ENCODE measurements at regions not wholly inside any gene's neighbourhood (a gene's known extent, or its start where the extent isn't known, plus 50 kb on each side); places are given as distances from the start of the nearest gene placed in this dataset.
"Not testable (repeated sequence)": the region's sequence is repeated elsewhere in the genome, so short reads cannot be mapped to it uniquely, and the experiment has no call there.

DNA sequence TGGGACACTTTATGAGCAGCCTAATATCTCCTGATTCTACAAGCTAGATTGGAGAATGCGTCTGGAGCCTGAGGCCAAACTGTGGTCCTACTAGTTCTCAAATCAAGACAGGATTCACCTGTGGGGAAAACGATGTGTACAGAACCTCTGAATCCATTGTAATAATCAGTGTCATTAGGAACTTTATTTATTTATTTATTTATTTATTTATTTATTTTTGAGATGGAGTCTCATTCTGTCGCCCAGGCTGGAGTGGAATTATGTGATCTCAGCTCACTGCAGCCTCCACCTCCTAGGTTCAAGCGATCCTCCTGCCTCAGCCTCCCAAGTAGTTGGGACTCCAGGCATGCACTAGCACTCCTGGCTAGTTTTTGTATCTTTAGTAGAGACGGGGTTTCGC lies 52.6 kb upstream of the KIF26B start:
- DNase-seq (ENCODE audit: low read depth in 2 of 2) = not testable (repeated sequence)

DNA sequence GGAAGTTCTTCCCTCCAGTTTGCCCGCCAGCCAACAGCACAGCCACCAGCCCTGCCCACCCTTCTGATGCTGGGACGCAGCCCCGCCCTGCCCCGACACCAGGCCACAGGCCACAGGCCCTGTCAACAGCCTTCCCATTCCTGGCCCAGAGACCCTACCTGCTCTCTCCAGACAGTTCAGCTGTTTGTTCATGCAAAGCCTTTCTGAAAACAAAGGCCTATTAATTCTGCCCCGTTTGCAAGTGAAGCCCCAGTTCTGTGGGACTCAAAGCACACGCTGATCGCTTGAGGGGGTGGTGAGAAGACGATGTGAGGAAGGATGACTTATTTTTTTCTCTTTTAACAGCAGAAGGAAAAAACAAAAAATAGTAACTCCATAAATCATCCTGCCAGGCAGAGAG lies 55.4 kb upstream of the KIF26B start:
- DNase-seq (ENCODE audit: low read depth in 2 of 2) = no peak

DNA sequence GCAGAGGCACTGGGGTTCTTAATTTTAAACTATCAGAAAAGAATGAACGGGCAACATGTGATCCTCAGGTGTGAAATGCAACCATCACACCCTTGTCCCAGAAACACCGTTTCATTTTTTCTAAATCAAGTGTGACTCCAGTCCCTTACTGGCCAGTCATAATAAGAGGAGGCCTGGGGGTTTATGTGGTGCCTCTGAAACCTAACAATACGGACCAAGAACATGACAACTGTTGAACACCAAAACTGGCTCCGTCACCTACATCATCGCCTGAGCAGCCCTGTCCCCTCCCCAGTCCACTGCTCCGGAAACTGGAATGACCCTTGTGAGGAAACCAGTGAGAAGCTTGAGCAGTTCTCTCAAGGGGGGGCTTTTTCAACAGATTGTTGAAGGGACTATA lies 55.9 kb upstream of the KIF26B start:
- DNase-seq (ENCODE audit: low read depth in 2 of 2) = no peak

DNA sequence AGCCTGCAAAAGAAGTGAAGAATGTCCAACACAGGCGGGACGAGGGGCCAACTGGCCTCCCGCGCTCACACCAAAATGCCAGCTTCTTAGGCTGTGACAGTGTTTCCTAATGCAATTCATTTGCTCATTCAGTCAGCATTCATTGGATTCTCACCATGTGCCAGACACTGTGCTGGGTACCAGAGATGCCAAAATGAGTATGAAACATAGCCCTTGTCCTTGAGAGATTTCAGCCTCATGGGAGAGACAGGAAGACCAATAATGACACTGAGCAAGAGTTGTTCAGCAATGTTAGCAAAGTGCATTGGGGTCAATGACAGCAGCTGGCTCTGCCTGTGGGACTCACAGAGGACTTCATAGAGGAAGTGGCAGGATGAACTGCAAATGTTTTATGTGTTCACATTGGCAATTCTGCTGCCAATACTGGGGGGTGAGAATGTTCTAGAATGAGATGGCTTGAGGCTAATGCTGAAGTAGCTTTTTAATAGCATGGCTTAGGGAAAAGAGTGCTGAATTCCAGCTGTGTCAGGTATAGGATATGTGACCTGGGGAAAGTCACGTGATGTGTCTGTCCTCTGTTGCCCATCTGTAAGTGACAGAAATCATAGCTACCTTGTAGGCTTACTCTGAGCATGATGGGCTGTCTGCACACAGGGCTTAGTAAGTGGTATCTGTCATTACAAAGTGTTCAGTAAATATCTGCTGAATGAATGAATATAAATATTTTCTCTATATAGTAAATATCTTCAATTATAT lies 58.3 kb upstream of the KIF26B start:
- DNase-seq (ENCODE audit: low read depth in 2 of 2) = peak in 1 of 2 donors; percentile 47

DNA sequence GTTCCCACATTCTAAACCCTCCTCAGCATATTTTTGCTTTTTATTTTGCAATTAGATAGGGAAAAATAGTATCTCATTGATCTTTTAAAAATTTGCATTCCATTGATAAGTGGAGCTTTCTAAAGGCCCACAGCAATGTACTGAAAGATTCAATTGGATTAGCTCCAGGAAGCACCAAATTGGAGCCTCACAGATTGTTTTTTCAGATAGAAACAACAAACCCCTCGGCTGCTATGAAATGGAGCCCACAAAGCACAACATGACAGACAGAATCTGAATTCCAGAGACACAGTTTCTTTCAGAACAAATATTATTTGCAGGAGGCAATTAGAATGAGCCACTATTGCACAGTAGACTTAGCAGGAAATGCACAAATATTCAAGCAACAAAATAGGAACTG lies 58.9 kb upstream of the KIF26B start:
- DNase-seq (ENCODE audit: low read depth in 2 of 2) = no peak

DNA sequence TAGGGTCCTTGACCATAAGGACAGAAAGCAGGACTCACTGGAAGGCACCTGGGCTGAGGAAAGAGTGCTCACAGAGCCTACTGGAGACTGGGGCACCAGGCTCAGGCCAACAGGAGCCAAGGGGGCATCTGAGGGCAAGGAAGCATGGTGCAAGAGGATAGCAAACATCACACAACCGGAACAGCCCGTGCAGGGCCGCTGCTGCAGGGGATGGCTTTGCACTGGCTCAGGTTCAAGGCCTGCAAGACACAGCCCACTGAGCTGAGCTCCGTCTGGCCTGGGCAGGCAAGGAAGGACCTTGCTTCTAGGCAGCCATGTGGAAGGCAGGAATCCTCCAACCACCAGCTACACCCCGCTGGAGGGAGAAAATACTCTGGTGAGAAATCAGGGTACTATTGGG lies 59.8 kb upstream of the KIF26B start:
- no peak for DNase-seq (ENCODE audit: low read depth in 2 of 2)

DNA sequence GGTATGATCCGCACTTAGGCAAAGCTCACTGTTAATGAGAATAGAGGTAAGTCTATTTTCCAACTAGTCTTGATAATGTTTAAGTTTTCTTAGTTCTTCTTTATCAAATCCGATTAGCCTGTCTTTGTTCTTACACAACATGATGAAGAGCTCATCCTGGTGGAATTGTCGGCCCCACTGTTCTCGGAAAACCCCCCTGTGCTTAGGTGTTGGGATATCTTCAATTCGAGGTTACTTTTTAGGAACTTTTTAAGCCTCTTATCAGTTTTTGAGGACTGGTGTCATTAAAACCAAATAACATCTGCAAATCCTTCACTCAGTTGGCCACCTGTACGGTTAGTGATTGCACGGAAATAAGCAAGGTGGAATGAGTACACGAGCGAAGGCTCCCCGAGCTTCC lies 60.7 kb upstream of the KIF26B start:
- DNase-seq (ENCODE audit: low read depth in 2 of 2) = no peak

DNA sequence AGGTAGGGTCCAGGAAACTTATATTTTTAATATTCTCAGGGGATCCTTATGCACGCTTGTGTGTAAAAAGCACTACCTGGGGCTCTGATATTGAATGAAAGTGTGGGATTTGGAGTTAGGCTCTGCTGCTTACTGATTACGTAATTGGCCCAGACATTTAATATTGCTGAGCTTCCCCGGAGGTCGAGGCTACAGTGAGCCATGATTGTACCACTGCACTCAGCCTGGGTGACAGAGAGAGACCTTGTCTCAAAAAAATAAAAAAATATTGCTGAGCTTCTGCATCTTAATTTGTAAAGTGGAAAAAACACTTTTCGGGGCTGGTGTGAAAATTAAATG lies 62.2 kb upstream of the KIF26B start:
- peak; percentile 6 to 21 for DNase-seq (ENCODE audit: low read depth in 2 of 2)

DNA sequence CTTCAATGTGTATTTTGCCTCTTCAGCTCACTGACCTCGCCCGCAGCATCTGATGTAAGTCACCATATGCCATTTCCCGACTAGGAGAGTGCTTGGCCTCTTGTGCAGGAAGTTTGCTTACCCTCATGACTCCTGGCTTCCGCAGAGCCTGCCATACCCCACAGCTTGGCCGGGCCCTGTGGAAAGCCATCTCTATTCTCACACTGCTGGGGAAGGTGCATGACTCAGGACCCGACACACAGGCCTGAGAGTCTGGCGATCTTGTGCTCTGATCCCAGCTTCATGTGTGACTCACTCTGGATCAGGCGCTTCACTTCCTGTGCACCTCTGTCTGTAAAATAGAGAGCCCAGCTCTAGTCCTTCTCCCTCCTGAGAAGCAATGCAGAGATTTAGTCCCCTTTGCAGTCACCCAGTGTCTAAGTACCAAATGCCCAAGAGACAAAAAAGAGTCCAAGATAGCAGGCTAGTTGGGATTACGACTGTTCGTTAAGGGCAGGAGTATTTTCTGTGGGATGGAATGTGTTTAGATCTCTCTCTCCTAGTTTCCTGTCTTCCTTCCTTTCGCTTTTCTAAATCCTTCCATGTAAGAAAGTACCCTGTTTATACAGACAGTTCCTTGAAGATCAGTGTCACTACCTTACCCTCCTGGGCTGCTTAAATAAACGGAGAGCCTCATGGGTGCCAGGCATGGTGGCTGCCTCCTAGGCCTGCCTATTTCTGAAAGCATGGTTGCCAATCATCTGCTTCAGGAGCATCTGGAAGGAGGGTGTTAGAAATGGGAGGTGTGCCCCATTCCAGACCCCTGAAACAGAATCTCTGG lies 62.8 kb upstream of the KIF26B start:
- peak; percentile 98 to 100 for DNase-seq (ENCODE audit: low read depth in 2 of 2)

DNA sequence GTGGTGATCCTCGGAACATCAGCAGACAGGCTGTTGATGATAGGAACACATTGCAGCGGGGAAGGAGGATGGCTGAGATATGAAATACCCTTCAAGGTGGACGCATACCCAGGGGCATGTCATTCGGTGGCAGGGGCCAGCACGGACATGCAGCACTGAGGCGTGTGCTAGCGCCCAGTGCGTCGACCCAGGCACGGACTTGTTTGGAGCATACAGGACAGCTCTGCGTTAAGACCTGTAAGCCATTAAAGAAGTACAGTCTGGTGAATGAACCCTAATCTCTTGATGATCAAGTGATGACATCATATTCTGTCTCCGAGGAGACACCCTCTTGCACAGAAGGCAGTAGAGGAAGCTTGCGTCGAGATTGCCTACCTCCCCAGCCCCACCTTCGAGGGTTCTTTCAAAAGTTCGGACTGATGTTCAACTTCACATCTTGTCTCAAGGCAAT lies 63.6 kb upstream of the KIF26B start:
- peak; percentile 31 to 65 for DNase-seq (ENCODE audit: low read depth in 2 of 2)

DNA sequence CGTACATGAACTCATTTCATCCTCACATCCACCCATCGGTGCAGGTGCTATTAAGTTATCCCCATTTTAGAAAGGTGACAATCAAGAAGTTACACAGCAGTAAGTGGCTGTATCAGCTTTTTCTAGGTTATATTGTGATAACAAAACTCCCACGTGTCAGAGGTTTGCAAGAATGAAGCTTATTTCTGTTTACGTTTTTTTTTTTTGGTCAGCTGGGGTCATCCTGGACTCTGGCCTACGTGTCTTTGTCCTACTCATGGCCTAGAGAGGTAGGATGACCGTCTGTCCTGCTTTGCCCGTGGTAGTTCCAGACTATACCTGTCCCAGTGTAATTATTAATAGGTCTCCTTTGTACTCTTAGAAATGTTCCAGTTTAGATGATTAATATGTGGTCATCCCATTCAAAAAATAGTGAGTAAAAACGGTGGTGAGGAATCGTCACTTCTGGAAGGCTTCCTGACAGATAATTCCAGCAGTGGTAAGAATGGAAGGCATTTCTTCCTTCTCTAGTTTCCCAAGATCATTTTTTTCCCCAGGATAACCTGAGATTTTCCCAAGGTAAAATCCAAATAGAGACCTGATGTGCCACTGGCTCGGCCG lies 64.2 kb upstream of the KIF26B start:
- peak in 1 of 2 donors; percentile 12 for DNase-seq (ENCODE audit: low read depth in 2 of 2)

DNA sequence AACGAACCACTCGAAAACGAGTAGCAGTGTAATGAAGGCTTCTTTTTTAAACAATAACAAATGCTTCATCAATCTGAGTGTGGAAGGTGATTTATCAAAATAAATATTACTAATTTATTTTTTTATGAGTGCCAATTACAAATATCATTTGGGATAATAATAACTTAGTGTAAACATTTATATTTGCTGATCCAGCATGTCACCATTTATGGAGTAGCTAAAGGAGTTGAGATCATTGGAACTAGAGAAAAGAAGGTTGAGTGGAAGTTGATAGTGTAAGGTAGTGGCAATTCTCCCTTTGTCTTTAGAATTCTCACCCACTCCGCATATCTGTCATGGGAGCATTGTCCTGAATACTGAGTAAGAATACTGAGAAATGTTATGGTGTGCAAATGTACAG lies 67.1 kb upstream of the KIF26B start:
- no peak for DNase-seq (ENCODE audit: low read depth in 2 of 2)

DNA sequence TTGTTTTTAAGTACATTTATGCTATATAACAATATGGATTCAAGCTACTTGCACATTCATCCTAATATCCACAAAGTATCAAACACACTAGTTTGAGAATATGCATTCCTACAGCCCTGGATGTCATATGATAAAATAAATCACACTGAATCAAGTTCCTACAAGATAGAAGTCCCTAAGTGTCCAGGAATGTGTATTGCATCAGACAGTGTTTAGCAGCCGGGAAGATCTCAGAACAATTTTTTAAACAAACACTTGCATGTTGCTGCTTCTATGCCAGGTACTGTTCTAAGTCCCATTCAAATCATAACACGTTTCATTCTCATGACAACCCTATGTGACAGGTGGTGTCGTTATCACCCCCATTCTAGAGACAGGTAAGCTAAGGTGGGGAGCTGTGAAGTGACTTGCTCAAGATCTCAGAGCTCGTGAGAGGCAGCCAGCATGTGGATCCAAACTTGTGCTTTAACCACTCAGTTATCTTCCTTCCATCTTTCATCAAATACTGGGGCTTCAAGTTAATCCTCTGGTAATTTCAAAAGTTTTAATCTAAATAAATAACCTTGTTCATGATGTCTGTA lies 68.3 kb upstream of the KIF26B start:
- DNase-seq (ENCODE audit: low read depth in 2 of 2) = no peak

DNA sequence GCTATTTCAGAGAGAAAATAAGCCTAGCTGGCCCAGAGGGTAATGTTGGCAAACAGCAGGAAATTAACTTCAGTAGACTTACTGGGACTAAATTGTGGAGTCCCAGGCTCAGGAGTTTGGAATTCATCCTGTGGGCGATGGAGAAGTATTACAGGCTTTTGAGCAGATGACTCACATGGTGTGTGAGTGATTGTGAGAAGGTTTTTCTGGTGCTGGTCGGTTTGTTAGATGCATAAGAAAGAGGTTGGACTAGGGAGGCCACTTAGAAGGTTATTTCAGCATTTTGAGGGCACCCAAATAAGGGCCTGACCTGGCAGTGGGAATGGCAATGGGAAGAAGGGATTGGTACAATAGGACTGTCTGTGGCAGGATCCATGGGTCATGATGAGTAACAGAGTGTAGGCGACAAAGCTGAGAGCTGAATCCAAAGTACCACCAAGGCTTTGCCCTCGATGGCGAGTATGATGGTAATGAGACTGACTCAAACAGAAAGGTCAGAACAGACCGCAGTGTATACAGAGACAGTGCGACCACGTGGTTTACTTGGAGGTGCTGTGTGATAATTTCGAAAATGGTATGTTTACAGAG lies 69.2 kb upstream of the KIF26B start:
- DNase-seq (ENCODE audit: low read depth in 2 of 2) = peak in 1 of 2 donors; percentile 83

DNA sequence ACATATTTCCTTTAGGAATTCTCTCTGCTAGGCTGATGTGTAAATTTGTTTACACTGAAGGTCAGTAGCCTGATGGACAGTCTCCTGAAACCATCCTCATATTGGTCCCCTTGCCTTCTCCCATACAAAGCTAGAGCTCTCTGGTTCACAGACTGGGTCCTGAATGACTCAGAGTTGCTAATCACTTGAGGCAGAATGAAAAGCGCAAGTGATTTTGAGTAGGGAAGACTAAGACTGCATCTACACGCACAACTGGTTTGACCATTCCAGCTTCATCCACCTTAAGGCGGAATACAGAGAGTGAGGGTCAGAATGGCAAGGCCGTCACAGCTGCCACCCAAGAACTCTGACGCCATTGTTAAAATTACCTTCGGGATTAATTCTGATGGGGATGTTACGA lies 70.2 kb upstream of the KIF26B start:
- DNase-seq (ENCODE audit: low read depth in 2 of 2) = no peak

DNA sequence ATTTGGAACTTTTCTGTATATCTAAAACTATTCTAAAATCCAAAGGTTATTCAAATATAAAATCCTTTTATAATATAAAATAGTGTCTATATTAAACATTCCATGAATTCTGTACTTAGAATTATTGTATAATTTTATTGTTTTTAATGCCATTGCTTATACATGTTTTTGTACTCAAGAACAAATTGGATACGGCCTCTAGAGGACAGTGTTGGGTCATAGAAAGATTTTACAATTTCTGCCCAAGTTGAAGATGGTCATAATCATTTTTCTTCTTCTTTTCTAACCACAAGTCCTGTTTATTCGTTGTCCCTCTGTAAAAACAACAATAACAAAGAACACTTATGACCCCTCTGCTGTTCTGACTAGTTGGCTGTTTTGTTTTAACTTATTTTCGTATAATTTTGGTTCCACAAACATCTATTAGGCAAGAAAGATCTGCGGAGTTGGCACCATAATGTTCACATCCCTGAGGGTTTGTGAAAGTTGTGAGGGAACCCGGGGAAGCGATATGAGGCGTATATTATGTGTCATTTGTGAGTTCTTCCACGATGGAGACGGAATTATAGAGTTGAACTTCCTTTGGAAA lies 75.7 kb upstream of the KIF26B start:
- DNase-seq (ENCODE audit: low read depth in 2 of 2) = peak; percentile 79 to 82

DNA sequence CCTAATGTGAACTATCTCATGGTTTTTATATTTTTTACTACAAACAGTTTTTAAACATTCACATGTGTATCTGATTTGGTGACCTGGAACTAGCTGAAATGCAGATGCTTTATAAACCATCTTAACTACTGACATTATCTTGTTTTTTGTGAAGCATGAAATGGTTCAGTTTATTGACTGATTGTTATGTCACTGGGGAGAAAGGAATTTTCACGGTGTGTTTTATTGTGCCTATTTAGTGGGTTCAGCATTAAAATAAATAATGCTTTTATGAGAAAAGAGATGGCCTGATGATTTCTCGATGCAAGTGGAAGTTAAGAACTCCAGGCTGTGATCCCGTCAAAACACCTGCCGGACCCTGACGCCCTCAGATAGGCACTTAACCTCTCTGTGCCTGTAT lies 79.9 kb upstream of the KIF26B start:
- no peak for DNase-seq (ENCODE audit: low read depth in 2 of 2)

DNA sequence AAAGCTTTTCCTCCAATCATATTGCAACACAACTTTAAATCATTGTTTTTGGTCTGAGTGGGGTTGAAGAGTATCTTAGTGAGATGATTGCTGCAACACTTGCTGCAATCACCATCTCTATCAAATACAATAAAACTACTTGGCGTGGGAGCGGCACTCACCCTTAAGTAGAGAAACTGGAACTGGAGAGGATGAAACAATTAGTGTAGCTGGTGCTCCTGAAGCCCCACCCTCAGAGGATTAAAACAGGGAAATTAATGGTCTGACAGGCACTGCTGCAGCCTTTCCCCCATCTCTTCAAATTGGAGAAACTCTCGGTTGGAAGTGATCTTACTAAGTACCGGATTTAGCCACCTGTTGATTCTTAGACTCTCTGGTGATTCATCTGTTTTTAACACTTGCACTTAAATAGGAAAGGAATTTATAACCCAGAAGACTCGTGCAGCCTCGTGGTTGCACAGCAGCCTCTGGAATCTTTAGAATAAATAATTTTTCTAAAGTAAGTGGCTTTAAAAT lies 80.5 kb upstream of the KIF26B start:
- peak in 1 of 2 donors; percentile 23 for DNase-seq (ENCODE audit: low read depth in 2 of 2)

DNA sequence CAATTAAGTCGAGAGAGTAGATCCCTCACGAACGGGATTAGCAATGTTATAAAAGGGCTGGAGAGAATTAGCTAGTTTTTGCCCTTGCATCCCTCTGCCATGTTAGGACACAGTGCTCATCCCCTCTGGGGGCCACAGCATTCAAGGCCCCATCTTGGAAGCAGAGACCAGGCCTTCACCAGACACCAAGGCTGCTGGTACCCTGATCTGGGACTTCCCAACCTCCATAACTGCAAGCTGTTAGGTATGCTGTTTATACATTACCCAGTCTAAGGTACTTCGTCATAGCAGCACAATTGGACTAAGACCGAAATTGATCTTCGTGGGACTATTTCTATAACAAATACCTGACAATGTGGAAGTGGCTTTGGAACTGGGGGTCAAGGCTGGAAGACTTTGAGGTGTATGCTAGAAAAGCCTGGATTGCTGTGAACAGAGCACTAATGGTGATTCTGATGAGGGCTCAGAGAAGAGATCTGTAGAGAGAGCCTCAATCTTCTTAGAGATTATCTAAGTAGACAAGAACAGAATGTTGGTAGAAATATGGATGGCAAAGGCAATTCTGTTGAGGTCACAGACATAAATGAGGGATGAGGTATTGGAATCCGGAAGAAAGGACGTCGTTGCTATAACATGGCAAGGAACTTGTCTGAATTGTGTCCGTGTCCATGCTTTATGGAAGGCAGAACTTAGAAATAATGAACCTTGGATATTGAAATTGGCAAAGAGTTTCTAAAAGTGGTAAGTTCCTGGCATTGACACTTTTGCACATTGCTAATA lies 83.8 kb upstream of the KIF26B start:
- DNase-seq (ENCODE audit: low read depth in 2 of 2) = no peak

DNA sequence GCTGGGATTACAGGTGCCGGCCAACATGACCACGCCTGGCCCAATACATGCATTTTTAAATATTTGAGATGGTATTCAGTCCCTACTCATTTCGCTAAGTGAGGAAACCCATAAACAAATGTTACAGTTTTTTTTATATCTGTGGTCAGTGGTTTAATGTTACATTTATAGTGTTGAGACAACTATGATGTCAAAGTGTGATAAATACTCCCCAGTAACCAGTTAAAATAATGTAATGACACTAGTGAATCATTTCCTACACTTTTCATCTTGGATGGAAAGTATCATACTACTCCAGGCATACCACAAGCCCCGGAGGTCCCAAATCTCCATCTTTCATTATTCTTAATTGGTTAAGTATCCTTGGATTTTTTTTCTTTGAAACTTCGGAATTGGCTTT lies 87.5 kb upstream of the KIF26B start:
- DNase-seq (ENCODE audit: low read depth in 2 of 2) = peak in 1 of 2 donors; percentile 31
